ENCODE measurements at regions not wholly inside any gene's neighbourhood (a gene's known extent, or its start where the extent isn't known, plus 50 kb on each side); places are given as distances from the start of the nearest gene placed in this dataset.

DNA sequence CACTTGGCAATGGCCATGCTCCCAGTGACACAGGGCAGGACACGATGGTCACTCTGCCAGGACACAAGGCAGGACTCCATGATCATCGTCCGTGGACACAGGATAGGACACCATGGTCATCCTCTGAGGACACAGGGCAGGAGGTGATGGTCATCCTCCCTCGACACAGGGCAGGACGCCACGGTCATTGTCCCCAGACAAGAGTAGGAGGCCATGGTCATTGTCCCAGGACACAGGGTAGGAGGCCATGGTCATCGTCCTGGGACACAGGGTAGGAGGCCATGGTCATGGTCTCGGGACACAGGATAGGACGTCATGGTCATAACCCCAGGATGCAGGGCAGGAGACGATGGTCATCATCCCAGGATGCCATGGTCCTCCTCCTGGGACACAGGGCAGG lies 289.2 kb downstream of the TCERG1L start:
- no peak overlapping the region for H3K4me3 Mint-ChIP-seq (ENCODE audit: low read depth, unreplicated experiment)
- no peaks in the 10 kb centered on the region for H3K4me1 Mint-ChIP-seq (ENCODE audit: low read depth, unreplicated experiment)
- no peaks in the 10 kb centered on the region for H3K36me3 Mint-ChIP-seq (ENCODE audit: insufficient read depth, unreplicated experiment)
- H3K27me3 Mint-ChIP-seq (ENCODE audit: unreplicated experiment) = no peaks in the 10 kb centered on the region
- TF ChIP-seq, protein P1, sequence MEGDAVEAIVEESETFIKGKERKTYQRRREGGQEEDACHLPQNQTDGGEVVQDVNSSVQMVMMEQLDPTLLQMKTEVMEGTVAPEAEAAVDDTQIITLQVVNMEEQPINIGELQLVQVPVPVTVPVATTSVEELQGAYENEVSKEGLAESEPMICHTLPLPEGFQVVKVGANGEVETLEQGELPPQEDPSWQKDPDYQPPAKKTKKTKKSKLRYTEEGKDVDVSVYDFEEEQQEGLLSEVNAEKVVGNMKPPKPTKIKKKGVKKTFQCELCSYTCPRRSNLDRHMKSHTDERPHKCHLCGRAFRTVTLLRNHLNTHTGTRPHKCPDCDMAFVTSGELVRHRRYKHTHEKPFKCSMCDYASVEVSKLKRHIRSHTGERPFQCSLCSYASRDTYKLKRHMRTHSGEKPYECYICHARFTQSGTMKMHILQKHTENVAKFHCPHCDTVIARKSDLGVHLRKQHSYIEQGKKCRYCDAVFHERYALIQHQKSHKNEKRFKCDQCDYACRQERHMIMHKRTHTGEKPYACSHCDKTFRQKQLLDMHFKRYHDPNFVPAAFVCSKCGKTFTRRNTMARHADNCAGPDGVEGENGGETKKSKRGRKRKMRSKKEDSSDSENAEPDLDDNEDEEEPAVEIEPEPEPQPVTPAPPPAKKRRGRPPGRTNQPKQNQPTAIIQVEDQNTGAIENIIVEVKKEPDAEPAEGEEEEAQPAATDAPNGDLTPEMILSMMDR (IDR thresholded peaks at IDR 0.05; ENCODE audit: unreplicated experiment) = no peak
- BruUV-seq (replicated peaks) = no TSS peak
- DNase-seq = no peak
- no peak overlapping the region for H3K27ac Mint-ChIP-seq (ENCODE audit: unreplicated experiment)
- intact Hi-C loops (cut with micrococcal nuclease; ENCODE audit: unreplicated experiment) = no loop called here
- peaks cover 6% of the 10 kb centered on the region for H3K9me3 Mint-ChIP-seq (ENCODE audit: low read depth, unreplicated experiment)
- CTCF ChIA-PET = no interaction called here

DNA sequence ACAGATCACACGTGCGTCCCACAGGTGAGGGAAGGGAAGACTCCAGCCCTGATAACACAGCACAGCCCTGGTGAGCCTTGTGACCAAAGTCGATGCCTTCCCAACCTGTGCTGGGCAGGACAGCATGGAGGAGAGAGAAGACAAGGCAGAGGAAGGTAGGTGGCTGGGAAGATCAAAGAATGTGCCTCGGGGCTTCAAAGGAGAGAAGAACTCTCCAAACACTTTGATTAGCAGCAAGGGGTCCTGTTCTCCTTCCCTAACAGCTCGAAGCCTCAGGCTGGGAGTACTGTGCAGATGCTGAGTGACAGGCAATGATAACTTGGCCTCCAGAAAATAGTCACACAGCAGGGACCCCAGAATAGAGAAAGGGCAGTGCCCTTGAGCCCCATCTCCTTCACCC lies 288.5 kb downstream of the TCERG1L start:
- CTCF ChIA-PET = interaction anchor here (0.6 kb wide), 1 partner anchor 328 kb away, joined by 3 read pairs; no protein-coding TSS in a partner anchor
- Mint-ChIP-seq H3K27ac (ENCODE audit: unreplicated experiment) (no peak overlapping the region), H3K36me3 (ENCODE audit: insufficient read depth, unreplicated experiment) (no peaks in the 10 kb centered on the region), H3K27me3 (ENCODE audit: unreplicated experiment) (no peaks in the 10 kb centered on the region), H3K4me3 (ENCODE audit: low read depth, unreplicated experiment) (no peak overlapping the region), H3K9me3 (ENCODE audit: low read depth, unreplicated experiment) (peaks cover 6% of the 10 kb centered on the region), H3K4me1 (ENCODE audit: low read depth, unreplicated experiment) (no peaks in the 10 kb centered on the region)
- TF ChIP-seq, protein P1 (IDR thresholded peaks at IDR 0.05; ENCODE audit: unreplicated experiment) = no peak
- intact Hi-C loops (cut with micrococcal nuclease; ENCODE audit: unreplicated experiment) = no loop called here
- no TSS peak for BruUV-seq (replicated peaks)
- no peak for DNase-seq

DNA sequence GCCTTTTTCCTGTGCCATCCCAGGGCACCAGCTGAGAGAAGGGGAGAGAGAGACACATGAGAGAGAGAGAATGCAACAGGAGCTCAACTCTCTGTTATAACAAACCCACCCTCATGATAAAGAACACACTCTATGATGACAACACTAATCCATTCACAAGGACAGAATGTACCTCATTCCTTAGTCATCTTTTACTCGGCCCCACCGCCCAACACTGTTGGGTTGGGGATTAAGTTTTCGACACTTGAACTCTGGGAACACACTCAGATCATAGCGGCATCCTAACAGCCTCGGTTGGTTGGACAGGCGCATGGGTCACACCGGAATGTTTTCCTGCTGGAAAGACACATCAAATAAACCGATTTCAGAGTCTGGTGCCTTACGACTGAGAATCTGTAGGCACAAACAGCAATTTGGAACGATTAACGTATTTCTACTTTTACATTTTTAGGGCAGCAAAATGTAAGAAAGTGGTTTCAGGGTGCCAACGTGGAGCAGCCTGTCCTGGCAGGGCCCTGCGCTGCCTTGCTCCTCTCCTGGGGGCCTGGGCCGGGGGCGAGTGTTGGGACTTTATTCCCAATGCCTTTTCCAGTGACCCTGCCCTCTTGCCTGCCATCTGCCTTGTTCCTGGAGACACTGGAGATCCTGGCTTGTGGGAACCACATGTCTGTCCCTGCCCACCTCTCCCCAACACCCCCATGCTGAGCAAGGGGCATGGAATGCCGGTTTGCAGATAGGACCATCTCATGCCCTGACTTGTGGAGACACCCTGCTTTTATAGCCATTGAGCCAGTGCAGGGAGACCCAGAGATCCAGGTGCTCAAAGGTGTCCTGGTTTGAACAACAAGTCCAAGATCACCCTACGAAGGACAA lies 287.0 kb downstream of the TCERG1L start:
- Mint-ChIP-seq H3K36me3 (ENCODE audit: insufficient read depth, unreplicated experiment) (no peaks in the 10 kb centered on the region), H3K4me3 (ENCODE audit: low read depth, unreplicated experiment) (no peak overlapping the region), H3K9me3 (ENCODE audit: low read depth, unreplicated experiment) (peaks cover 6% of the 10 kb centered on the region), H3K4me1 (ENCODE audit: low read depth, unreplicated experiment) (no peaks in the 10 kb centered on the region), H3K27me3 (ENCODE audit: unreplicated experiment) (no peaks in the 10 kb centered on the region), H3K27ac (ENCODE audit: unreplicated experiment) (no peak overlapping the region)
- TF ChIP-seq, protein P1 (IDR thresholded peaks at IDR 0.05; ENCODE audit: unreplicated experiment) = no peak
- no TSS peak for BruUV-seq (replicated peaks)
- DNase-seq = no peak
- intact Hi-C loops (cut with micrococcal nuclease; ENCODE audit: unreplicated experiment) = no loop called here
- CTCF ChIA-PET = no interaction called here

DNA sequence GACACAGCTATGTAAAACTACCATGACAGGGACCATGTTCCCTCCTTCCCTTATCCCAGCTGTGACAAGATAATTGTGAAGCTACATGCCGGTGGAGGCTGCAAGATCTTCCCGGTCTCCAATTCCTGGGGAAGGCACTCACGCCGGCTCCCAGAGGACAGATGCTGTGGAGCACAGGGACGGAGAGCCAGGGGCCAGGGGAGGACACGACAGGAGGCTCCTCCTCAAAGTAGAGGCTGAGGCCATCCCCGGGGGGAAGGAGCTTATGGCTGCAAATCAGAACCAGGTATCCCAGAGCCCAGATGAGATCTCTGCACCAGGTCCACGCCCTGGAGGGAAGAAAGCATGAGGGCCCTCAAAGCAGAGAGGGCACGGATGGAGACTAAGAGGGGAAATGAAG lies 286.2 kb downstream of the TCERG1L start:
- no peaks in the 10 kb centered on the region for H3K4me1 Mint-ChIP-seq (ENCODE audit: low read depth, unreplicated experiment)
- H3K9me3 Mint-ChIP-seq (ENCODE audit: low read depth, unreplicated experiment) = peaks cover 6% of the 10 kb centered on the region
- no peaks in the 10 kb centered on the region for H3K27me3 Mint-ChIP-seq (ENCODE audit: unreplicated experiment)
- H3K36me3 Mint-ChIP-seq (ENCODE audit: insufficient read depth, unreplicated experiment) = no peaks in the 10 kb centered on the region
- BruUV-seq (replicated peaks) = no TSS peak
- TF ChIP-seq, protein P1 (IDR thresholded peaks at IDR 0.05; ENCODE audit: unreplicated experiment) = no peak
- intact Hi-C loops (cut with micrococcal nuclease; ENCODE audit: unreplicated experiment) = no loop called here
- CTCF ChIA-PET = no interaction called here
- H3K27ac Mint-ChIP-seq (ENCODE audit: unreplicated experiment) = no peak overlapping the region
- H3K4me3 Mint-ChIP-seq (ENCODE audit: low read depth, unreplicated experiment) = no peak overlapping the region
- no peak for DNase-seq
